Endothelial cell (in vitro differentiated cells): ENCODE measurements at regions not wholly inside any gene's neighbourhood (a gene's known extent, or its start where the extent isn't known, plus 50 kb on each side); places are given as distances from the start of the nearest gene placed in this dataset.

Experiments used
- DNase-seq: peaks from one replicate; pipeline ENCODE4 v3.0.0; 2021; ENCODE audit warnings: low spot score
- H3K27ac Mint-ChIP-seq: one replicate; pipeline ENCODE4 v1.8.0; 2021; ENCODE audit warnings: mixed read lengths, inconsistent platforms; ENCODE audit not compliant: unreplicated experiment
- H3K27me3 Mint-ChIP-seq: one replicate; pipeline ENCODE4 v1.8.0; 2021; ENCODE audit warnings: mild to moderate bottlenecking, moderate library complexity, mixed read lengths, inconsistent platforms; ENCODE audit not compliant: unreplicated experiment
- H3K36me3 Mint-ChIP-seq: one replicate; pipeline ENCODE4 v1.8.0; 2021; ENCODE audit warnings: mild to moderate bottlenecking, low read depth, mixed read lengths, inconsistent platforms; ENCODE audit not compliant: unreplicated experiment
- H3K4me1 Mint-ChIP-seq: one replicate; pipeline ENCODE4 v1.8.0; 2021; ENCODE audit warnings: mild to moderate bottlenecking, mixed read lengths, inconsistent platforms; ENCODE audit not compliant: unreplicated experiment
- H3K4me3 Mint-ChIP-seq: one replicate; pipeline ENCODE4 v1.8.0; 2021; ENCODE audit warnings: mild to moderate bottlenecking, mixed read lengths, inconsistent platforms; ENCODE audit not compliant: unreplicated experiment
- H3K9me3 Mint-ChIP-seq: one replicate; pipeline ENCODE4 v1.8.0; 2021; ENCODE audit warnings: mixed read lengths, inconsistent platforms; ENCODE audit not compliant: unreplicated experiment
- CTCF ChIP-seq: fragments of 200-600 bp; sonication (generic); IDR thresholded peaks from one replicate; pipeline ENCODE4 v1.5.0; 2021; ENCODE audit warnings: antibody characterized with exemption; ENCODE audit not compliant: unreplicated experiment

DNA sequence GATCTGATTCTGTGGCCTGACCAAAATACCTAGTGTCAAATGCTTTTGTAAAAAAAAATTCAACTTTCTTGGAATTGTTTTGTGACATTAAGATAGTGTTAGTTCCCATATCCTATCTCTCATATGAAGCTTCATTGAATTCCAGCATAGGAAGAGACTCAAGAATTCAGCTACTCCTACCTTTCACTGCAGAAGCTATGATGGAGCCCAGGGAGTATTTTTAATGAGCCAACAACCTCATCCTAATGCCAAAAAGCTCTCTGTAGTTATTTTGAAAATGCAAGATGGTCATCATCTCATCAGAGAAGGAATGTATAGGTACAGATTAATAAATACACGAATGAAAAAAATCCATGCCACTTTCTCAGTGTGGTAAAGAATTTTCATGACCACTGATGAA is 431.2 kb upstream of the SGCG start:
- Mint-ChIP-seq H3K27me3 (peaks cover 2% of the 10 kb centered on the region), H3K9me3 (peaks cover 3% of the 10 kb centered on the region), H3K4me3 (no peak overlapping the region), H3K27ac (peak overlapping the region; percentile 78), H3K4me1 (peaks cover 10% of the 10 kb centered on the region), H3K36me3 (no peaks in the 10 kb centered on the region)
- no peak for TF ChIP-seq CTCF
- no peak for DNase-seq

DNA sequence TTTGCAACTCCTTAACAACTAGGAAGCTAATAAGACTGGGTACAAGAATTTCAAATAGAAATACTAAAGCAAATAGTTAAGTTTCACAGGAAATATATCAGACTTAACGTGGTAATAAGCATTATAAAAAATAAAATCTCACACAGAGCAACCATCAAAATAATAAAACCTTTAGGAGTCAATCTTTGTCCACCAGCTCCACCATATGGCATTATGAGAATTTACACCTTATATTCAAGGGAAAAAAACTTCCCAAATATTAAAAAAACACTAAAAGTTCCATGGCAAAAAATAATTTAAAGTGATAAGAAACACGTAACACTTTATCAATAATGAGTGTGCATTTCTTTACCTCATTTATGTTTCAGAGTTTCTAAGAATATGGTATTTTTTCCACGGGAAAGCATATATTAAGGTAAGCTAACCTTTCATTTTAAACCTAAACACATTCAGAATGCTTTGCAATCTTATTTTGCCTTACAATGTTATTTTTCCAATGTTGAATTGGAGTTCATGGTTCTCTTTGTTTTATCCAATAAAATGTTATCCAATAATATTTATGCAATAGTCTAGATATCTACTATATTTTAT is 423.2 kb upstream of the SGCG start:
- no peaks in the 10 kb centered on the region for H3K4me1 Mint-ChIP-seq
- no peaks in the 10 kb centered on the region for H3K36me3 Mint-ChIP-seq
- no peak for DNase-seq
- H3K27me3 Mint-ChIP-seq, result peaks cover 2% of the 10 kb centered on the region
- peak; percentile 51 for TF ChIP-seq CTCF
- H3K4me3 Mint-ChIP-seq, result no peak overlapping the region
- H3K27ac Mint-ChIP-seq, result no peak overlapping the region
- peaks cover 3% of the 10 kb centered on the region for H3K9me3 Mint-ChIP-seq

GRCh38 chr13:22758245-22758644 is 422.5 kb upstream of the SGCG start:
- Mint-ChIP-seq H3K36me3 (no peaks in the 10 kb centered on the region), H3K27me3 (peaks cover 2% of the 10 kb centered on the region), H3K4me1 (no peaks in the 10 kb centered on the region), H3K27ac (no peak overlapping the region), H3K9me3 (peaks cover 3% of the 10 kb centered on the region), H3K4me3 (no peak overlapping the region)
- DNase-seq, result no peak
- TF ChIP-seq CTCF, result no peak

DNA sequence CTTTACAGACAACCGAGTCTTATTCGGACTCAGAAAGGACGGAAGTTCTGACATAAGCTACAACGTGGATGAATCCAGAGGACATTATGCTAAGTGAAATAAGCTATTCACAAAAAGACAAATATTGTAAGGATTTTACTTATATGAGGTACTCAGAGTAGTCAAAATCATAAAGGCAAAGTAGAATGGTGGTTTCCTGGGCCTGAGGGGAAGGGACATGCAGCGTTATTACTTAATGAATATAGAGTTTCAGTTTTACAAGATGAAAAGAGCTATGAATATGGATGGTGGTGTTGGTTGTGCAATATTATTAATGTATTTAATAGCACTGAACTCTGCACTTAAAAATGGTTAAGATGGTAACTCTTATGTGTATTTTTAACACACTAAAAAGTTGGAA is 419.1 kb upstream of the SGCG start:
- DNase-seq, result no peak
- H3K27me3 Mint-ChIP-seq, result no peaks in the 10 kb centered on the region
- no peak overlapping the region for H3K4me3 Mint-ChIP-seq
- no peaks in the 10 kb centered on the region for H3K9me3 Mint-ChIP-seq
- TF ChIP-seq CTCF, result no peak
- H3K4me1 Mint-ChIP-seq, result no peaks in the 10 kb centered on the region
- H3K36me3 Mint-ChIP-seq, result no peaks in the 10 kb centered on the region
- H3K27ac Mint-ChIP-seq, result no peak overlapping the region

GRCh38 chr13:22765547-22765946 is 415.2 kb upstream of the SGCG start:
- Mint-ChIP-seq H3K4me1 (no peaks in the 10 kb centered on the region), H3K36me3 (no peaks in the 10 kb centered on the region), H3K4me3 (no peak overlapping the region), H3K27ac (no peak overlapping the region), H3K9me3 (no peaks in the 10 kb centered on the region), H3K27me3 (no peaks in the 10 kb centered on the region)
- no peak for TF ChIP-seq CTCF
- no peak for DNase-seq
